ENCODE measurements at regions not wholly inside any gene's neighbourhood (a gene's known extent, or its start where the extent isn't known, plus 50 kb on each side); places are given as distances from the start of the nearest gene placed in this dataset.

DNA sequence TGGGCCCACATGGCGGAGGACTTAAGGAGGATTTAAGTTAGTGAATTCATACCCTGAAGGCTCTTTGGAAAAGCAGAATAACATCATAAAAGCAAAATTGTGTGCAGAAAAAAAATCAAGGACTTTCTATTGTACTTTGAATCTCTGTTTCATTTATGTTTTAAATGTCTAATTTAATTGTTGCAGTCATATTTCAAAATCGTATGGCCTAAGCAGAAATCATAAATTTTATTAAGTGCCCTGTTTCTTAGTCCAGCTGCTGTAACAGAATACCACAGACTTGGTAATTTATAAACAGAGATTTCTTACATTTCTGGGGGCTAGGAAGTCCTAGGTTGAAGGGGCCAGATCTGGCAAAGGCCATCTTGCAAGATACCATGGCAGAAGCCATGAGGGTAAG lies 555.6 kb downstream of the LTN1 start:
- TF ChIP-seq EGR1 (IDR thresholded peaks at IDR 0.05) (no peak), TCF12 (IDR thresholded peaks at IDR 0.05; ENCODE audit: low read depth) (no peak), YY1 (IDR thresholded peaks at IDR 0.05; ENCODE audit: low read depth) (no peak), ZBTB7A (IDR thresholded peaks at IDR 0.05; ENCODE audit: low read depth) (no peak), TAF1 (IDR thresholded peaks at IDR 0.05; ENCODE audit: low read depth) (no peak), RAD21 (IDR thresholded peaks at IDR 0.05; ENCODE audit: low read depth) (no peak), TEAD4 (IDR thresholded peaks at IDR 0.05) (no peak), NFIC (IDR thresholded peaks at IDR 0.05) (no peak), EP300 (IDR thresholded peaks at IDR 0.05; ENCODE audit: borderline replicate concordance) (no peak), CREB1 (IDR thresholded peaks at IDR 0.05; ENCODE audit: low read depth) (no peak), FOXM1 (IDR thresholded peaks at IDR 0.05; ENCODE audit: borderline replicate concordance, low read depth) (no peak), CEBPB (IDR thresholded peaks at IDR 0.05) (no peak)
- TF ChIP-seq, protein P1, sequence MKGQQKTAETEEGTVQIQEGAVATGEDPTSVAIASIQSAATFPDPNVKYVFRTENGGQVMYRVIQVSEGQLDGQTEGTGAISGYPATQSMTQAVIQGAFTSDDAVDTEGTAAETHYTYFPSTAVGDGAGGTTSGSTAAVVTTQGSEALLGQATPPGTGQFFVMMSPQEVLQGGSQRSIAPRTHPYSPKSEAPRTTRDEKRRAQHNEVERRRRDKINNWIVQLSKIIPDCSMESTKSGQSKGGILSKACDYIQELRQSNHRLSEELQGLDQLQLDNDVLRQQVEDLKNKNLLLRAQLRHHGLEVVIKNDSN (IDR thresholded peaks at IDR 0.05) = no peak
- TF ChIP-seq, protein P2, sequence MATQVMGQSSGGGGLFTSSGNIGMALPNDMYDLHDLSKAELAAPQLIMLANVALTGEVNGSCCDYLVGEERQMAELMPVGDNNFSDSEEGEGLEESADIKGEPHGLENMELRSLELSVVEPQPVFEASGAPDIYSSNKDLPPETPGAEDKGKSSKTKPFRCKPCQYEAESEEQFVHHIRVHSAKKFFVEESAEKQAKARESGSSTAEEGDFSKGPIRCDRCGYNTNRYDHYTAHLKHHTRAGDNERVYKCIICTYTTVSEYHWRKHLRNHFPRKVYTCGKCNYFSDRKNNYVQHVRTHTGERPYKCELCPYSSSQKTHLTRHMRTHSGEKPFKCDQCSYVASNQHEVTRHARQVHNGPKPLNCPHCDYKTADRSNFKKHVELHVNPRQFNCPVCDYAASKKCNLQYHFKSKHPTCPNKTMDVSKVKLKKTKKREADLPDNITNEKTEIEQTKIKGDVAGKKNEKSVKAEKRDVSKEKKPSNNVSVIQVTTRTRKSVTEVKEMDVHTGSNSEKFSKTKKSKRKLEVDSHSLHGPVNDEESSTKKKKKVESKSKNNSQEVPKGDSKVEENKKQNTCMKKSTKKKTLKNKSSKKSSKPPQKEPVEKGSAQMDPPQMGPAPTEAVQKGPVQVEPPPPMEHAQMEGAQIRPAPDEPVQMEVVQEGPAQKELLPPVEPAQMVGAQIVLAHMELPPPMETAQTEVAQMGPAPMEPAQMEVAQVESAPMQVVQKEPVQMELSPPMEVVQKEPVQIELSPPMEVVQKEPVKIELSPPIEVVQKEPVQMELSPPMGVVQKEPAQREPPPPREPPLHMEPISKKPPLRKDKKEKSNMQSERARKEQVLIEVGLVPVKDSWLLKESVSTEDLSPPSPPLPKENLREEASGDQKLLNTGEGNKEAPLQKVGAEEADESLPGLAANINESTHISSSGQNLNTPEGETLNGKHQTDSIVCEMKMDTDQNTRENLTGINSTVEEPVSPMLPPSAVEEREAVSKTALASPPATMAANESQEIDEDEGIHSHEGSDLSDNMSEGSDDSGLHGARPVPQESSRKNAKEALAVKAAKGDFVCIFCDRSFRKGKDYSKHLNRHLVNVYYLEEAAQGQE (IDR thresholded peaks at IDR 0.05; ENCODE audit: low read depth) = no peak
- TF ChIP-seq, protein P3, sequence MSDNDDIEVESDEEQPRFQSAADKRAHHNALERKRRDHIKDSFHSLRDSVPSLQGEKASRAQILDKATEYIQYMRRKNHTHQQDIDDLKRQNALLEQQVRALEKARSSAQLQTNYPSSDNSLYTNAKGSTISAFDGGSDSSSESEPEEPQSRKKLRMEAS (IDR thresholded peaks at IDR 0.05) = no peak

DNA sequence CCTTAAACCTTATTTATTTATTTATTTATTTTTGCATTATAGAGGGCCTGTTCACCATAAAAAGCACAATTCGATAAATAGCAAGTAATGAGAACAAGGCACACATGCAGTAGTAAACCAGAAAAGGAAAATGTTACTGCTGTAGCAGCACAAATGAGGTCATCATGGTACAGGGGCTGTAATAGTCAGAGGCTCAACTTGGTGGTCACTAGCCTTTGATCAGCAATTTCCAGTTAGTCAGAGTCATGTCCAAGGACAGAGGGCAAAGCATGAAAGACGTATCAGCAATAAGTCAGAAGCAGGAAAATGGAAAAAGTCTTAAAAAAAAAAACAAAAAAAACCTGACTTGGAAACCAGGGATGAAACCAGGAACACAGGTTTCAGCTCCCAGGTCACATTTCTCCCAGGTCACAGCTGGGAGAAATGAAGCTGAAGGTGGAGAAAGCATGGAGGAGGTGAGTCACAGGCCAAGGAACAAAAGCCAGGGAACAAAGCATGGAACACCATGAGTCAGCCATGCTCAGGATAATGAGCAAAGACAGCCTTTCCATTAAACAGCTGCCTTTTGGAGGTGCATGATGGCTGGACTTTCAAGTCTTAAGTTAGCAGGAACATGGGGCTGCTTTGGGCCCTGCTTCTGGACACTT lies 556.3 kb downstream of the LTN1 start:
- no peak for TF ChIP-seq TAF1 (IDR thresholded peaks at IDR 0.05; ENCODE audit: low read depth)
- TF ChIP-seq ZBTB7A (IDR thresholded peaks at IDR 0.05; ENCODE audit: low read depth) = no peak

DNA sequence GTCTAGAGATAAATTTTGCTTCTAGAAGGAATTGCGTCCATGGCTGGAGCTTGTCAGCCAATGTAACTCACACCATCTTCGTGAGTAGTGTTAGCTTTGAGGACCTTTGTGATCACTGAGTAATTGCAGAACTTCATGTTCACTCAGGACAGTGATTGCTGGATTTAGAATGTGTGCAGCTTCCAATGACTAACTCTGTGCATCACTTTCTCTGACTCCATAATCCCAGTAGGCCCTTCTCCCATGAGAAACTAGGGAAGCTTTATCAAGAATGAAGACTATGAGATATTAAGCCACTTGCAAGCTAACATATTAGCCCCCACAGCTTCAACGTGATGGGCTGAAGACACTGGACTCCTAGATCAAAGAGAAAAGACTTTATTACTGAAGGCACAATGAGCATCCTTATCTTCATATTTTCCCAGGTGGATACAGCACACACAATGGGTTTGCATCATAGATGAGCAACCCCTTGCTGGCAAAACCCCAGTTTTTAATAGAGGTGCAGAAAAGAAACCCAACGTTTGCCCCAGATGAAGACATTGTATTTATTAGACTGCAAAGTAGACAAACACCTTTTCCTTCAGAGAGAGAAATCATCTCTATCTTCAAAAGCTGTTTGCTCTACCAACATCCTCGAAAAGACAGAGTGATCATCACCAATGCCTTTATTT lies 561.0 kb downstream of the LTN1 start:
- TF ChIP-seq ZBTB7A (IDR thresholded peaks at IDR 0.05; ENCODE audit: low read depth) (no peak), TEAD4 (IDR thresholded peaks at IDR 0.05) (no peak), CEBPB (IDR thresholded peaks at IDR 0.05) (no peak), EP300 (IDR thresholded peaks at IDR 0.05; ENCODE audit: borderline replicate concordance) (no peak), FOXM1 (IDR thresholded peaks at IDR 0.05; ENCODE audit: borderline replicate concordance, low read depth) (no peak), YY1 (IDR thresholded peaks at IDR 0.05; ENCODE audit: low read depth) (no peak), NFIC (IDR thresholded peaks at IDR 0.05) (no peak), TCF12 (IDR thresholded peaks at IDR 0.05; ENCODE audit: low read depth) (no peak), RAD21 (IDR thresholded peaks at IDR 0.05; ENCODE audit: low read depth) (no peak), TAF1 (IDR thresholded peaks at IDR 0.05; ENCODE audit: low read depth) (no peak), CREB1 (IDR thresholded peaks at IDR 0.05; ENCODE audit: low read depth) (no peak)
- TF ChIP-seq, protein P1 (IDR thresholded peaks at IDR 0.05) = no peak
- TF ChIP-seq, protein P2 (IDR thresholded peaks at IDR 0.05; ENCODE audit: low read depth) = no peak

DNA sequence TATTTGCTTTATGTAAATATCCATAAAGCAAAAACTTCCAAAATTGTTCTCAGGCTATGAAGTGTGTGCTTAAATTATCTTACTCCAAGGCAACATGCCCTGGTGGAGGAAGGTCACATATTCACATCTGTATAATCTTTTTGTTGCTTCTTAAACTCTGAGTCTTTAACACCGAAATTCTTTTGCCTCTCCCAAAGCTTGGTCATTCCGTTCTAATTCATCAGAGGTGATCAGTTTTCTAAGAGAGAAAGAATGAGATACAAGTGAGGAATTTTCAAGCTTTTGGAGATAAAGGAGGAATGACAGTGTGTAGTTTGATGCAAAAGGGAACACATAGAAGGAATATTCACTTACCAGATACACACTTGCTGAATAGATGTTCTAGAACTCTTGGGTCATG lies 561.7 kb downstream of the LTN1 start:
- TF ChIP-seq ZBTB7A (IDR thresholded peaks at IDR 0.05; ENCODE audit: low read depth) (no peak), TAF1 (IDR thresholded peaks at IDR 0.05; ENCODE audit: low read depth) (no peak), TCF12 (IDR thresholded peaks at IDR 0.05; ENCODE audit: low read depth) (no peak), YY1 (IDR thresholded peaks at IDR 0.05; ENCODE audit: low read depth) (no peak), FOXM1 (IDR thresholded peaks at IDR 0.05; ENCODE audit: borderline replicate concordance, low read depth) (no peak), EGR1 (IDR thresholded peaks at IDR 0.05) (no peak), TEAD4 (IDR thresholded peaks at IDR 0.05) (no peak)
- TF ChIP-seq, protein P1 (IDR thresholded peaks at IDR 0.05) = no peak
- TF ChIP-seq, protein P2 (IDR thresholded peaks at IDR 0.05; ENCODE audit: low read depth) = no peak
- TF ChIP-seq, protein P3 (IDR thresholded peaks at IDR 0.05) = no peak

Measured in Ishikawa (cell line).